ENCODE measurements at regions not wholly inside any gene's neighbourhood (a gene's known extent, or its start where the extent isn't known, plus 50 kb on each side); places are given as distances from the start of the nearest gene placed in this dataset.

DNA sequence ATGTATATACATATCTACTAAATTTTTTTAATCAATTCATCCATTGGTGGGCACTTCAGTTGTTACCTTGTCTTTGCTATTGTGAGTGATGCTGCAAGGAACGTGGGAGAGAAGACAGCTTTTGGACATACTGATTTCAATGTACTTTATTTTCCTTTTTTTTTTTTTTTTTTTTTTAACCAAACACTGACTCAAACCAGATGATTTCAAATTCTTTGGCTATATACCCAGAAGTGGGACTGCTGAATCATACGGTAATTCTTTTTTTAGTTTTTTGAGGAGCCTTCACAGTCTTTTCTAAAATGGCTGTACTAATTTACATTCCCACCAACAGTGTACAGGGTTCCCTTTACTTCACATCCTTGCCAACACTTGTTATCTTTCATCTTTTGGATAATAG lies 204.7 kb downstream of the INSIG2 start:
- no peak for TF ChIP-seq POLR2A (IDR thresholded peaks at IDR 0.05)
- TF ChIP-seq, protein P1, sequence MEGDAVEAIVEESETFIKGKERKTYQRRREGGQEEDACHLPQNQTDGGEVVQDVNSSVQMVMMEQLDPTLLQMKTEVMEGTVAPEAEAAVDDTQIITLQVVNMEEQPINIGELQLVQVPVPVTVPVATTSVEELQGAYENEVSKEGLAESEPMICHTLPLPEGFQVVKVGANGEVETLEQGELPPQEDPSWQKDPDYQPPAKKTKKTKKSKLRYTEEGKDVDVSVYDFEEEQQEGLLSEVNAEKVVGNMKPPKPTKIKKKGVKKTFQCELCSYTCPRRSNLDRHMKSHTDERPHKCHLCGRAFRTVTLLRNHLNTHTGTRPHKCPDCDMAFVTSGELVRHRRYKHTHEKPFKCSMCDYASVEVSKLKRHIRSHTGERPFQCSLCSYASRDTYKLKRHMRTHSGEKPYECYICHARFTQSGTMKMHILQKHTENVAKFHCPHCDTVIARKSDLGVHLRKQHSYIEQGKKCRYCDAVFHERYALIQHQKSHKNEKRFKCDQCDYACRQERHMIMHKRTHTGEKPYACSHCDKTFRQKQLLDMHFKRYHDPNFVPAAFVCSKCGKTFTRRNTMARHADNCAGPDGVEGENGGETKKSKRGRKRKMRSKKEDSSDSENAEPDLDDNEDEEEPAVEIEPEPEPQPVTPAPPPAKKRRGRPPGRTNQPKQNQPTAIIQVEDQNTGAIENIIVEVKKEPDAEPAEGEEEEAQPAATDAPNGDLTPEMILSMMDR (IDR thresholded peaks at IDR 0.05) = no peak

Data from ovary (tissue), 3 donors.